ENCODE measurements at regions not wholly inside any gene's neighbourhood (a gene's known extent, or its start where the extent isn't known, plus 50 kb on each side); places are given as distances from the start of the nearest gene placed in this dataset.

- Histone ChIP-seq H3K9me3 (ENCODE audit: control insufficient read depth, insufficient read depth, low read depth, low read length) (no peaks in the 10 kb centered on the region), H3K4me1 (ENCODE audit: control insufficient read depth, insufficient read depth, low read length) (no peaks in the 10 kb centered on the region), H3K27ac (ENCODE audit: extremely low read depth, low read depth, low read length) (no peak overlapping the region), H3K36me3 (ENCODE audit: control insufficient read depth in 2 of 2, insufficient read depth in 1 of 2, low read length in 2 of 2) (no peaks in the 10 kb centered on the region), H3K4me3 (ENCODE audit: low read depth, low read length) (no peak overlapping the region)
- ChIA-PET POLR2A (no interaction called here), CTCF (no interaction called here)
- TF ChIP-seq PRDM6 (tag by site-specific recombination; IDR thresholded peaks at IDR 0.05) (no peak), ZNF785 (tag by site-specific recombination; IDR thresholded peaks at IDR 0.05) (no peak), ZSCAN23 (tag by site-specific recombination; IDR thresholded peaks at IDR 0.05) (no peak)
Observed at GRCh38 chr7:69433081-69433480, 165.2 kb upstream of the AUTS2 start.

GRCh38 chr7:69434398-69434815, 163.9 kb upstream of the AUTS2 start:
- no peaks in the 10 kb centered on the region for H3K4me1 ChIP-seq (ENCODE audit: control insufficient read depth, insufficient read depth, low read length)
- TF ChIP-seq ZSCAN4 (tag by site-specific recombination; IDR thresholded peaks at IDR 0.05) (no peak), ZNF423 (tag by site-specific recombination; IDR thresholded peaks at IDR 0.05) (no peak), ZNF488 (tag by site-specific recombination; IDR thresholded peaks at IDR 0.05) (no peak), ZNF394 (tag by site-specific recombination; IDR thresholded peaks at IDR 0.05; ENCODE audit: borderline replicate concordance) (no peak), ZNF223 (tag by site-specific recombination; IDR thresholded peaks at IDR 0.05) (no peak), PRDM4 (tag by site-specific recombination; IDR thresholded peaks at IDR 0.05) (no peak), ZNF501 (tag by site-specific recombination; IDR thresholded peaks at IDR 0.05) (no peak), ZNF704 (tag by site-specific recombination; IDR thresholded peaks at IDR 0.05) (no peak), ZNF843 (tag by site-specific recombination; IDR thresholded peaks at IDR 0.05) (no peak), ZNF621 (tag by site-specific recombination; IDR thresholded peaks at IDR 0.05) (no peak), ZNF558 (tag by site-specific recombination; IDR thresholded peaks at IDR 0.05) (no peak), GLI2 (tag by site-specific recombination; IDR thresholded peaks at IDR 0.05; ENCODE audit: borderline replicate concordance, low read depth) (no peak), ZBTB17 (tag by site-specific recombination; IDR thresholded peaks at IDR 0.05) (no peak), ZNF768 (tag by site-specific recombination; IDR thresholded peaks at IDR 0.05) (no peak), MEIS1 (CRISPR knock-in tag; IDR thresholded peaks at IDR 0.05; ENCODE audit: borderline replicate concordance) (no peak), ZNF518A (tag by site-specific recombination; conservative IDR thresholded peaks at IDR 0.05; ENCODE audit: low read depth) (no peak), ZNF16 (tag by site-specific recombination; IDR thresholded peaks at IDR 0.05; ENCODE audit: low read depth) (no peak), ZSCAN30 (tag by site-specific recombination; IDR thresholded peaks at IDR 0.05) (no peak), ZNF132 (tag by site-specific recombination; IDR thresholded peaks at IDR 0.05; ENCODE audit: borderline replicate concordance) (no peak), ZNF510 (tag by site-specific recombination; IDR thresholded peaks at IDR 0.05; ENCODE audit: insufficient replicate concordance) (no peak)
- POLR2A ChIA-PET = no interaction called here
- CTCF ChIA-PET = no interaction called here
- no peaks in the 10 kb centered on the region for H3K36me3 ChIP-seq (ENCODE audit: control insufficient read depth in 2 of 2, insufficient read depth in 1 of 2, low read length in 2 of 2)
- no peaks in the 10 kb centered on the region for H3K9me3 ChIP-seq (ENCODE audit: control insufficient read depth, insufficient read depth, low read depth, low read length)
- no peak overlapping the region for H3K4me3 ChIP-seq (ENCODE audit: low read depth, low read length)
- H3K27ac ChIP-seq (ENCODE audit: extremely low read depth, low read depth, low read length) = no peak overlapping the region

Measured in HEK293 (cell line).